NT2/D1 (cell line): ENCODE measurements at regions not wholly inside any gene's neighbourhood (a gene's known extent, or its start where the extent isn't known, plus 50 kb on each side); places are given as distances from the start of the nearest gene placed in this dataset.
"Not testable (repeated sequence)": the region's sequence is repeated elsewhere in the genome, so short reads cannot be mapped to it uniquely, and the experiment has no call there.

Experiments
- YY1 ChIP-seq: IDR thresholded peaks from 2 replicates; pipeline ENCODE4 v1.6.1; 2011; ENCODE audit not compliant: insufficient read length, insufficient read depth
- ZNF274 ChIP-seq: IDR thresholded peaks from 2 replicates; pipeline ENCODE4 v1.6.1; 2011; ENCODE audit warnings: mild to moderate bottlenecking, low read depth, low read length

DNA sequence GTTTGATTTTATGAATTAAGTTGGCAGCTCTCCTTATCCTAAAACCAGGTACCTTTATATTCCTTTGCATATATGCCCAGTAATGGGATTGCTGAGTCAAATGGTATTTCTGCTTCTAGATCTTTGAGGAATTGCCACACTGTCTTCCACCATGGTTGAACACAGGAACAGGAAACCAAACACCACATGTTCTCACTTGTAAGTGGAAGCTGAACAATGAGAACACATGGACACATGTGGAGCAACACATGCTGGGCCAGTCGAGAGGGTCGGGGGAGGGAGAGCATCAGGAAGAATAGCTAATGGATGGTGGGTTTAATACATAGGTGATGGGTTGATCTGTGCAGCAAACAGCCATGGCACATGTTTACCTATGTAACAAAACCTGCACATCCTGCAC lies 214.6 kb downstream of the BLID start:
- not testable (repeated sequence) for TF ChIP-seq YY1, ZNF274
